H1 (cell line): ENCODE measurements at regions not wholly inside any gene's neighbourhood (a gene's known extent, or its start where the extent isn't known, plus 50 kb on each side); places are given as distances from the start of the nearest gene placed in this dataset.

ENCODE experiments used
- CTCF ChIA-PET: fragments of 300-600 bp; sonication (Branson Sonifier 250); formaldehyde crosslinking; loops from one replicate; lab custom pipeline; 2021; ENCODE audit not compliant: partially characterized antibody; lab: Charles Lee
- POLR2A ChIA-PET: fragments of 300-600 bp; sonication (Branson Sonifier 250); formaldehyde crosslinking; loops from one replicate; lab custom pipeline; 2021; ENCODE audit warnings: inconsistent platforms; ENCODE audit not compliant: partially characterized antibody; lab: Charles Lee
- DNase-seq, 2 experiments: peaks; one replicate each; pipeline versions ENCODE4 v3.0.0 to v3.0.0-alpha.2; 2010 to 2022; ENCODE audit warnings: low spot score in 2 of 2, low read depth in 1 of 2, mixed read lengths in 1 of 2
- FAIRE-seq: peaks from 2 replicates; lab custom pipeline; 2011; peaks lifted over from hg19 to GRCh38; lab: Jason Lieb, UNC
- H2AFZ ChIP-seq: 2 replicates; pipeline ENCODE4 v1.8.1; 2012; ENCODE audit warnings: low read length, inconsistent platforms
- H2AK5ac ChIP-seq: 2 replicates; pipeline ENCODE4 v1.6.1; 2013; ENCODE audit warnings: low read depth, low read length
- H2BK120ac ChIP-seq: replicated peaks from 2 replicates; pipeline ENCODE3; 2013; ENCODE audit warnings: low read depth, low read length, inconsistent platforms
- H2BK12ac ChIP-seq: 2 replicates; pipeline ENCODE4 v1.6.1; 2013; ENCODE audit warnings: low read depth, low read length
- H2BK15ac ChIP-seq: 2 replicates; pipeline ENCODE4 v1.6.1; 2013; ENCODE audit warnings: low read length
- H2BK20ac ChIP-seq: 2 replicates; pipeline ENCODE4 v1.6.1; 2013; ENCODE audit warnings: low read length
- H2BK5ac ChIP-seq: 2 replicates; pipeline ENCODE4 v1.6.1; 2013; ENCODE audit warnings: low read depth, low read length
- H3K14ac ChIP-seq: 2 replicates; pipeline ENCODE4 v1.6.1; 2013; ENCODE audit warnings: inconsistent platforms; ENCODE audit not compliant: insufficient read length
- H3K18ac ChIP-seq: 2 replicates; pipeline ENCODE4 v1.6.1; 2013; ENCODE audit warnings: low read length; ENCODE audit errors: extremely low read depth
- H3K23ac ChIP-seq: 2 replicates; pipeline ENCODE4 v1.6.1; 2013; ENCODE audit warnings: inconsistent platforms; ENCODE audit not compliant: insufficient read length
- H3K23me2 ChIP-seq: 2 replicates; pipeline ENCODE4 v1.6.1; 2013; ENCODE audit warnings: low read depth, low read length
- H3K27ac ChIP-seq: 2 replicates; pipeline ENCODE4 v1.6.1; 2011; ENCODE audit warnings: low read depth, low read length, inconsistent platforms
- H3K27me3 ChIP-seq, 4 experiments: replicated peaks in 1 of 4; 1 replicate in 1 of 4; 2 replicates in 3 of 4; pipeline versions ENCODE4 v1.6.1 to v1.8.1; 2011 to 2013; ENCODE audit warnings: low read length in 3 of 4, mild to moderate bottlenecking in 3 of 4, inconsistent platforms in 2 of 4, mixed read lengths in 2 of 4, moderate library complexity in 1 of 4; ENCODE audit not compliant: control insufficient read depth in 3 of 4, insufficient read depth in 3 of 4; ENCODE audit errors: extremely low read depth in 1 of 4
- H3K36me3 ChIP-seq, 4 experiments: 2 replicates each; pipeline versions ENCODE4 v1.6.1 to v1.8.1; 2011 to 2013; ENCODE audit warnings: mild to moderate bottlenecking in 4 of 4, low read length in 3 of 4, moderate library complexity in 2 of 4, control low read depth in 1 of 4, inconsistent platforms in 1 of 4; ENCODE audit not compliant: insufficient read depth in 4 of 4, control insufficient read depth in 2 of 4
- H3K4ac ChIP-seq: replicated peaks from 2 replicates; pipeline ENCODE3; 2013; ENCODE audit warnings: low read length, low read depth, mixed read lengths, inconsistent platforms; ENCODE audit not compliant: insufficient read length
- H3K4me1 ChIP-seq, 4 experiments: replicated peaks in 1 of 4; 1 replicate in 1 of 4; 2 replicates in 3 of 4; pipeline versions ENCODE4 v1.6.1 to v1.8.1; 2011 to 2013; ENCODE audit warnings: low read length in 3 of 4, inconsistent platforms in 2 of 4, mixed read lengths in 1 of 4; ENCODE audit not compliant: insufficient read depth in 4 of 4, control insufficient read depth in 3 of 4
- H3K4me2 ChIP-seq, 2 experiments: 2 replicates each; pipeline versions ENCODE4 v1.6.1 to v1.8.1; 2011 to 2013; ENCODE audit warnings: low read depth in 2 of 2, low read length in 2 of 2, control low read depth in 1 of 2, inconsistent platforms in 1 of 2, mild to moderate bottlenecking in 1 of 2; ENCODE audit not compliant: insufficient read depth in 1 of 2
- H3K4me3 ChIP-seq, 4 experiments: fragments of 200-600, 300-600 bp in 1 of 4; sonication (generic), shearing (Covaris generic), sonication (Bioruptor Twin) in 1 of 4; 2 replicates each; pipeline versions ENCODE4 v1.5.1 to v1.8.1; 2011 to 2016; ENCODE audit warnings: low read length in 4 of 4, low read depth in 3 of 4, control low read depth in 2 of 4, inconsistent platforms in 2 of 4, mild to moderate bottlenecking in 2 of 4, mixed read lengths in 1 of 4, moderate library complexity in 1 of 4; ENCODE audit not compliant: insufficient read depth in 2 of 4; ENCODE audit errors: extremely low read depth in 1 of 4
- H3K56ac ChIP-seq: replicated peaks from 2 replicates; pipeline ENCODE3; 2013; ENCODE audit warnings: low read depth, mild to moderate bottlenecking, mixed read lengths, low read length, inconsistent platforms; ENCODE audit not compliant: insufficient read length
- H3K79me1 ChIP-seq: 2 replicates; pipeline ENCODE4 v1.6.1; 2013; ENCODE audit warnings: low read depth, low read length, control low read depth
- H3K79me2 ChIP-seq, 2 experiments: 2 replicates each; pipeline versions ENCODE4 v1.6.1 to v1.8.1; 2012 to 2013; ENCODE audit warnings: low read length in 2 of 2, mild to moderate bottlenecking in 2 of 2, inconsistent platforms in 1 of 2; ENCODE audit not compliant: insufficient read depth in 2 of 2, control insufficient read depth in 1 of 2
- H3K9ac ChIP-seq, 4 experiments: replicated peaks in 1 of 4; 1 replicate in 1 of 4; 2 replicates in 3 of 4; pipeline versions ENCODE4 v1.6.1 to v1.8.1; 2011 to 2013; ENCODE audit warnings: low read depth in 3 of 4, low read length in 3 of 4, control low read depth in 2 of 4, mild to moderate bottlenecking in 2 of 4, moderate library complexity in 2 of 4, inconsistent platforms in 1 of 4; ENCODE audit errors: extremely low read depth in 1 of 4
- H3K9me3 ChIP-seq, 2 experiments: 2 replicates each; pipeline versions ENCODE4 v1.6.1 to v1.8.1; 2012 to 2013; ENCODE audit warnings: mild to moderate bottlenecking in 2 of 2, moderate library complexity in 2 of 2, control low read depth in 1 of 2, inconsistent platforms in 1 of 2, low read depth in 1 of 2, low read length in 1 of 2, mixed read lengths in 1 of 2; ENCODE audit not compliant: insufficient read depth in 2 of 2
- H4K20me1 ChIP-seq, 2 experiments: replicated peaks in 1 of 2; 2 replicates each; pipeline versions ENCODE3 to v1.8.1; 2011 to 2013; ENCODE audit warnings: inconsistent platforms in 2 of 2, low read length in 2 of 2, mild to moderate bottlenecking in 1 of 2; ENCODE audit not compliant: insufficient read depth in 2 of 2, control insufficient read depth in 1 of 2
- H4K5ac ChIP-seq: 2 replicates; pipeline ENCODE4 v1.6.1; 2013; ENCODE audit warnings: low read length, low read depth, mixed read lengths, inconsistent platforms; ENCODE audit not compliant: insufficient read length
- H4K8ac ChIP-seq: 2 replicates; pipeline ENCODE4 v1.8.0; 2013; ENCODE audit warnings: mild to moderate bottlenecking, moderate library complexity, low read length, inconsistent platforms; ENCODE audit not compliant: insufficient read depth; ENCODE audit errors: extremely low read depth
- H4K91ac ChIP-seq: replicated peaks from 2 replicates; pipeline ENCODE3; 2013; ENCODE audit warnings: low read length, mixed read lengths, inconsistent platforms; ENCODE audit not compliant: insufficient read length
- ATF3 ChIP-seq: IDR thresholded peaks from 2 replicates; pipeline ENCODE4 v1.6.1; 2011; ENCODE audit warnings: low read depth, mild to moderate bottlenecking, low read length; ENCODE audit not compliant: insufficient read depth
- CEBPB ChIP-seq: IDR thresholded peaks from 2 replicates; pipeline ENCODE4 v1.6.1; 2012; ENCODE audit warnings: low read depth, low read length
- CREB1 ChIP-seq: IDR thresholded peaks from 2 replicates; pipeline ENCODE4 v1.6.1; 2012; ENCODE audit warnings: inconsistent platforms
- EZH2 ChIP-seq: fragments of 200-600 bp; sonication (generic); IDR thresholded peaks from 2 replicates; pipeline ENCODE4 v1.7.1; 2012; ENCODE audit warnings: low read depth, mild to moderate bottlenecking, moderate library complexity, low read length, inconsistent platforms; ENCODE audit not compliant: severe bottlenecking
- POU5F1 ChIP-seq: IDR thresholded peaks from 2 replicates; pipeline ENCODE4 v1.6.1; 2011; ENCODE audit warnings: low read depth, mild to moderate bottlenecking, low read length, moderate library complexity
- YY1 ChIP-seq: IDR thresholded peaks from 2 replicates; pipeline ENCODE4 v1.6.1; 2011; ENCODE audit warnings: low read depth, mild to moderate bottlenecking, low read length
- WGBS, 2 experiments: shearing (Covaris generic) in 1 of 2; methylation state at CpG; one replicate each; pipeline versions ENCODE4 v1.1.6 to v1.1.7; 2013 to 2015; ENCODE audit warnings: low lambda C conversion rate in 2 of 2, mixed read lengths in 2 of 2, inconsistent platforms in 1 of 2, low coverage in 1 of 2, missing lambda C conversion rate in 1 of 2; ENCODE audit not compliant: insufficient replicate concordance in 2 of 2, insufficient coverage in 1 of 2, insufficient read length in 1 of 2; ENCODE audit errors: extremely low coverage in 1 of 2, missing lambda C conversion rate in 1 of 2; 5-methylcytosine and 5-hydroxymethylcytosine counted together
- TF ChIP-seq, protein P1 (sequence below): IDR thresholded peaks from 2 replicates; pipeline ENCODE4 v1.6.1; 2011; ENCODE audit warnings: low read length, improper control_type of control experiment
- TF ChIP-seq, protein P2 (sequence below): IDR thresholded peaks from 2 replicates; pipeline ENCODE4 v1.6.1; 2012; ENCODE audit warnings: low read length, inconsistent platforms

GRCh38 chr6:3608159-3608558 lies 143.4 kb downstream of the PXDC1 start:
- no peak overlapping the region for H3K4ac ChIP-seq
- H2BK15ac ChIP-seq = no peak overlapping the region
- H2BK120ac ChIP-seq = no peak overlapping the region
- no peak overlapping the region for H3K23ac ChIP-seq
- no peak overlapping the region for H2BK20ac ChIP-seq
- no peaks in the 10 kb centered on the region for H3K9me3 ChIP-seq
- no peak overlapping the region for H3K18ac ChIP-seq
- FAIRE-seq (no peak), DNase-seq (no peak)
- H3K79me2 ChIP-seq = no peaks in the 10 kb centered on the region
- 91% methylated on average over 10 of the region's 10 CpGs; no CpG with 5 or more reads in 1 of the 2 experiments for WGBS, 2 experiments
- H4K91ac ChIP-seq = no peak overlapping the region
- no peak overlapping the region for H2AK5ac ChIP-seq
- no peaks in the 10 kb centered on the region for H3K79me1 ChIP-seq
- H3K23me2 ChIP-seq = no peaks in the 10 kb centered on the region
- H4K20me1 ChIP-seq = no peaks in the 10 kb centered on the region
- no peak overlapping the region for H3K4me2 ChIP-seq
- TF ChIP-seq, protein P1, sequence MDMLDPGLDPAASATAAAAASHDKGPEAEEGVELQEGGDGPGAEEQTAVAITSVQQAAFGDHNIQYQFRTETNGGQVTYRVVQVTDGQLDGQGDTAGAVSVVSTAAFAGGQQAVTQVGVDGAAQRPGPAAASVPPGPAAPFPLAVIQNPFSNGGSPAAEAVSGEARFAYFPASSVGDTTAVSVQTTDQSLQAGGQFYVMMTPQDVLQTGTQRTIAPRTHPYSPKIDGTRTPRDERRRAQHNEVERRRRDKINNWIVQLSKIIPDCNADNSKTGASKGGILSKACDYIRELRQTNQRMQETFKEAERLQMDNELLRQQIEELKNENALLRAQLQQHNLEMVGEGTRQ = no peak
- TF ChIP-seq, protein P2, sequence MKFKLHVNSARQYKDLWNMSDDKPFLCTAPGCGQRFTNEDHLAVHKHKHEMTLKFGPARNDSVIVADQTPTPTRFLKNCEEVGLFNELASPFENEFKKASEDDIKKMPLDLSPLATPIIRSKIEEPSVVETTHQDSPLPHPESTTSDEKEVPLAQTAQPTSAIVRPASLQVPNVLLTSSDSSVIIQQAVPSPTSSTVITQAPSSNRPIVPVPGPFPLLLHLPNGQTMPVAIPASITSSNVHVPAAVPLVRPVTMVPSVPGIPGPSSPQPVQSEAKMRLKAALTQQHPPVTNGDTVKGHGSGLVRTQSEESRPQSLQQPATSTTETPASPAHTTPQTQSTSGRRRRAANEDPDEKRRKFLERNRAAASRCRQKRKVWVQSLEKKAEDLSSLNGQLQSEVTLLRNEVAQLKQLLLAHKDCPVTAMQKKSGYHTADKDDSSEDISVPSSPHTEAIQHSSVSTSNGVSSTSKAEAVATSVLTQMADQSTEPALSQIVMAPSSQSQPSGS = no peak
- TF ChIP-seq POU5F1 (no peak), CREB1 (no peak), EZH2 (no peak), ATF3 (no peak), YY1 (no peak), CEBPB (no peak)
- H2AFZ ChIP-seq = no peak overlapping the region
- no peak overlapping the region for H3K56ac ChIP-seq
- no peak overlapping the region for H4K5ac ChIP-seq
- no peak overlapping the region for H3K9ac ChIP-seq
- ChIA-PET POLR2A (no interaction called here), CTCF (interaction anchor here (0.6 to 1.8 kb wide), 7 partner anchors 10 to 1141 kb away, joined by 3 to 5 read pairs (median 4); no protein-coding TSS in a partner anchor)
- H3K4me1 ChIP-seq = no peaks in the 10 kb centered on the region
- H2BK5ac ChIP-seq = no peak overlapping the region
- H2BK12ac ChIP-seq = no peak overlapping the region
- no peak overlapping the region for H3K4me3 ChIP-seq
- H4K8ac ChIP-seq = no peak overlapping the region; the same call in 1 of the 2 replicates
- no peaks in the 10 kb centered on the region for H3K36me3 ChIP-seq
- 0 out of 7 replicates have a peak, but pooled peaks cover 0 to 2% (median 0%) of the 10 kb centered on the region in 4 experiments for H3K27me3 ChIP-seq
- no peak overlapping the region for H3K27ac ChIP-seq
- H3K14ac ChIP-seq = no peak overlapping the region
